ENCODE measurements at regions not wholly inside any gene's neighbourhood (a gene's known extent, or its start where the extent isn't known, plus 50 kb on each side); places are given as distances from the start of the nearest gene placed in this dataset.
"Not testable (repeated sequence)": the region's sequence is repeated elsewhere in the genome, so short reads cannot be mapped to it uniquely, and the experiment has no call there.

GRCh38 chr9:110129425-110129824, 78.5 kb downstream of the C9orf152 start:
- DNase-seq: no peak

GRCh38 chr9:110130211-110130610, 77.7 kb downstream of the C9orf152 start:
- DNase-seq: no peak

- DNase-seq: no peak
Observed at GRCh38 chr9:110130791-110131416, 77.1 kb downstream of the C9orf152 start.

- no peak for DNase-seq
Observed at GRCh38 chr9:110131499-110131898, 76.5 kb downstream of the C9orf152 start.

GRCh38 chr9:110132531-110132930, 75.4 kb downstream of the C9orf152 start:
- DNase-seq: not testable (repeated sequence)

GRCh38 chr9:110133059-110133458, 74.9 kb downstream of the C9orf152 start:
- no peak for DNase-seq

- DNase-seq: no peak
Observed at GRCh38 chr9:110133608-110134210, 74.2 kb downstream of the C9orf152 start.

GRCh38 chr9:110135846-110136245, 72.1 kb downstream of the C9orf152 start:
- no peak for DNase-seq

- DNase-seq: no peak
Observed at GRCh38 chr9:110136802-110137201, 71.2 kb downstream of the C9orf152 start.

GRCh38 chr9:110140276-110140675, 67.7 kb downstream of the C9orf152 start:
- DNase-seq: no peak

GRCh38 chr9:110141227-110141793, 66.6 kb downstream of the C9orf152 start:
- DNase-seq: no peak

- no peak for DNase-seq
Observed at GRCh38 chr9:110142253-110142652, 65.7 kb downstream of the C9orf152 start.

GRCh38 chr9:110142868-110143481, 65.0 kb downstream of the C9orf152 start:
- DNase-seq: no peak

GRCh38 chr9:110143485-110143884, 64.5 kb downstream of the C9orf152 start:
- DNase-seq: no peak

- DNase-seq: no peak
Observed at GRCh38 chr9:110143950-110144545, 63.9 kb downstream of the C9orf152 start.

GRCh38 chr9:110146373-110146772, 61.6 kb downstream of the C9orf152 start:
- DNase-seq: no peak

GRCh38 chr9:110148384-110148783, 59.6 kb downstream of the C9orf152 start:
- DNase-seq: no peak

- DNase-seq: no peak
Observed at GRCh38 chr9:110148891-110149290, 59.1 kb downstream of the C9orf152 start.
